IPS-20b (cell line): ENCODE measurements at regions not wholly inside any gene's neighbourhood (a gene's known extent, or its start where the extent isn't known, plus 50 kb on each side); places are given as distances from the start of the nearest gene placed in this dataset.

Source experiments
- H3K27ac ChIP-seq: one replicate; pipeline ENCODE4 v1.5.1; 2013; ENCODE audit warnings: low read length
- H3K27me3 ChIP-seq: 2 replicates; pipeline ENCODE4 v1.6.1; 2013; ENCODE audit warnings: mild to moderate bottlenecking, low read length, inconsistent platforms; ENCODE audit not compliant: insufficient read depth
- H3K36me3 ChIP-seq: 2 replicates; pipeline ENCODE4 v1.6.1; 2013; ENCODE audit warnings: low read depth, mild to moderate bottlenecking, inconsistent platforms, low read length, moderate library complexity; ENCODE audit not compliant: insufficient read depth
- H3K4me1 ChIP-seq: 2 replicates; pipeline ENCODE4 v1.6.1; 2013; ENCODE audit warnings: mild to moderate bottlenecking, control low read depth, inconsistent platforms, low read length, moderate library complexity; ENCODE audit not compliant: insufficient read depth
- H3K4me3 ChIP-seq: 2 replicates; pipeline ENCODE4 v1.5.1; 2013; ENCODE audit warnings: mild to moderate bottlenecking, low read length, inconsistent platforms
- H3K9ac ChIP-seq: 2 replicates; pipeline ENCODE4 v1.6.1; 2013; ENCODE audit warnings: low read depth, mild to moderate bottlenecking, inconsistent platforms, low read length, moderate library complexity
- H3K9me3 ChIP-seq: 2 replicates; pipeline ENCODE4 v1.6.1; 2013; ENCODE audit warnings: mild to moderate bottlenecking, low read depth, low read length, inconsistent platforms; ENCODE audit not compliant: insufficient read depth

DNA sequence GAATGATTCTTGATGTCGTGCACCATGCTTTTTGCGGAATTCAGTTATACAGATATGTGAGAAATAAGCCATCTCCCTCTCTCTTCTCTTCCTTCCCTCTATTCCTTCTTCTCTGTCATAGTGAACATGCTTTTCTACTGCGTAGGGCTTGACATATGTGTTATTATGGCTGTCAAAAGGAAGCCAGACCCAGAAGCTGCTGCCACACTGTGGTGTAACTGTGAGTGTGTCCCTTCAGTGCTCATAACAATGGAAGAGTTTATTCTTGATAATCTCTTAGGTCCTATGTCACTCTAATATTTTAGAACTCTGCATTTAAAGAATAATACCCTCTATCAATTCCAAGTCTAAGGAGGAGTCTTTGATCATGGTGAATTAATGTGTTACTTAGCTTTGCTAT lies 208.9 kb upstream of the TMTC4 start:
- no peak overlapping the region for H3K4me3 ChIP-seq
- H3K9me3 ChIP-seq, result no peaks in the 10 kb centered on the region
- H3K9ac ChIP-seq, result no peak overlapping the region
- H3K4me1 ChIP-seq, result no peaks in the 10 kb centered on the region
- H3K27ac ChIP-seq, result no peak overlapping the region
- H3K27me3 ChIP-seq, result no peaks in the 10 kb centered on the region
- H3K36me3 ChIP-seq, result no peaks in the 10 kb centered on the region

- H3K27me3 ChIP-seq, result no peaks in the 10 kb centered on the region
- H3K27ac ChIP-seq, result no peak overlapping the region
- H3K9me3 ChIP-seq, result peaks cover 3% of the 10 kb centered on the region
- H3K4me3 ChIP-seq, result no peak overlapping the region
- H3K4me1 ChIP-seq, result no peaks in the 10 kb centered on the region
- no peak overlapping the region for H3K9ac ChIP-seq
- H3K36me3 ChIP-seq, result no peaks in the 10 kb centered on the region
Measured at GRCh38 chr13:100881291-100881864, 206.8 kb upstream of the TMTC4 start.

- Histone ChIP-seq H3K27ac (no peak overlapping the region), H3K4me3 (no peak overlapping the region), H3K36me3 (no peaks in the 10 kb centered on the region), H3K27me3 (no peaks in the 10 kb centered on the region), H3K4me1 (no peaks in the 10 kb centered on the region), H3K9ac (no peak overlapping the region), H3K9me3 (peaks cover 7% of the 10 kb centered on the region)
Measured at GRCh38 chr13:100880166-100880565, 205.6 kb upstream of the TMTC4 start.

DNA sequence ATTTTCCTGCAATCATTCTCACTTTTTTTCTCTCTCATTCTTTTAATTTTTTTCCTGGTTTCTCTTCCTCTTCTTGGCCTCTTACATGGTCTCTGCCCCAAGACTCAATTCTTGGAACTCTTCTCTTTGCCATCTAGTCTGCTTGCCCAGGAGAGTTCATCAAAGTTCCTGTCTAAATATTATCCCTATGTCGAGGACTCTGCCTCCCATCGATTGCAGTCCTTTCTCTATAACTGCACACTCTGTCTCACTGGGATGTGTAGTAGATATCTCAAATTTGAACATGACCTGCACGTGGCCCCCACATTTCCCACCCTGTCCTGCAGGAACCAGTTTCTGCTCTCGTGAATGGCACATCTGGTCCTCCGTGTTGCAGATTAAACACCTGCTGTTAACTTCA lies 204.7 kb upstream of the TMTC4 start:
- no peaks in the 10 kb centered on the region for H3K27me3 ChIP-seq
- no peaks in the 10 kb centered on the region for H3K36me3 ChIP-seq
- H3K9me3 ChIP-seq, result peaks cover 7% of the 10 kb centered on the region
- no peak overlapping the region for H3K4me3 ChIP-seq
- no peak overlapping the region for H3K27ac ChIP-seq
- H3K9ac ChIP-seq, result no peak overlapping the region
- H3K4me1 ChIP-seq, result no peaks in the 10 kb centered on the region

GRCh38 chr13:100876044-100876403 lies 201.4 kb upstream of the TMTC4 start:
- no peak overlapping the region for H3K4me3 ChIP-seq
- no peak overlapping the region for H3K9ac ChIP-seq
- H3K9me3 ChIP-seq, result peaks cover 7% of the 10 kb centered on the region
- H3K27me3 ChIP-seq, result no peaks in the 10 kb centered on the region
- H3K36me3 ChIP-seq, result no peaks in the 10 kb centered on the region
- H3K4me1 ChIP-seq, result no peaks in the 10 kb centered on the region
- no peak overlapping the region for H3K27ac ChIP-seq

DNA sequence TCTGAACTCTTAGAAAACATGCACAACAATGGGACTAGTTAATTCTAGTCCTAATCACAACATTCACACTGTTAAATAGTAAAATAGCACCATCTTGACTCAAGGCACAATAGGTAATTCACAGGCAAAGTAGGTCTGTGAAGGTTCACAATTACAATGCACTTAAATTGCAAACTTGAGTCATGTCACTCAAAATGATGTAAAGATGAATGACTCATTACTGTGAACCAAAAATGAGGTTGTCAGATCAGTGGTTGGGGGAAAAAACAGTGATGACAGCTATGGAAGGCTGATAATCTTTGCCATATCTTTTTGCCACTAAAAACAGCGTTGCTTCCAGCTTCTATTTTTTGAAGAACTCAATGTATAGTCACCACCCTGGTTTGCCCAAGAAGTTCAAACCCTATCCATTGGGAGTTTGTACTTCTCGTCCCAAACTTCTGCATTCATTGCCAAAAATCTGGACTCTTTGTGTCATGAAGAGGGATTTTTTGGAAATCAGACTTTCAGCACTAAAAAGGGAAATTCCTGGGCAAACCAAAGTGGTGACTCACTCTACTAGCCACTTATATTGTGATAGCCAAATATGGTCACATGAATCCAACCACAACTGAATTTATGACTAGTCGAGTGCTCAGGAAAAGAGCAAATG lies 200.9 kb upstream of the TMTC4 start:
- Histone ChIP-seq H3K9ac (no peak overlapping the region), H3K4me3 (no peak overlapping the region), H3K36me3 (no peaks in the 10 kb centered on the region), H3K4me1 (no peaks in the 10 kb centered on the region), H3K27ac (no peak overlapping the region), H3K9me3 (peaks cover 7% of the 10 kb centered on the region), H3K27me3 (no peaks in the 10 kb centered on the region)

- no peaks in the 10 kb centered on the region for H3K36me3 ChIP-seq
- no peak overlapping the region for H3K4me3 ChIP-seq
- H3K9ac ChIP-seq, result no peak overlapping the region
- no peaks in the 10 kb centered on the region for H3K4me1 ChIP-seq
- no peaks in the 10 kb centered on the region for H3K27me3 ChIP-seq
- H3K27ac ChIP-seq, result no peak overlapping the region
- H3K9me3 ChIP-seq, result peaks cover 7% of the 10 kb centered on the region
Measured at GRCh38 chr13:100872761-100873160, 198.2 kb upstream of the TMTC4 start.

GRCh38 chr13:100870898-100871297 lies 196.3 kb upstream of the TMTC4 start:
- peaks cover 8% of the 10 kb centered on the region; the same call in 1 of the 2 replicates for H3K9me3 ChIP-seq
- no peaks in the 10 kb centered on the region for H3K27me3 ChIP-seq
- no peak overlapping the region for H3K4me3 ChIP-seq
- no peaks in the 10 kb centered on the region for H3K36me3 ChIP-seq
- H3K9ac ChIP-seq, result no peak overlapping the region
- no peaks in the 10 kb centered on the region for H3K4me1 ChIP-seq
- H3K27ac ChIP-seq, result no peak overlapping the region

DNA sequence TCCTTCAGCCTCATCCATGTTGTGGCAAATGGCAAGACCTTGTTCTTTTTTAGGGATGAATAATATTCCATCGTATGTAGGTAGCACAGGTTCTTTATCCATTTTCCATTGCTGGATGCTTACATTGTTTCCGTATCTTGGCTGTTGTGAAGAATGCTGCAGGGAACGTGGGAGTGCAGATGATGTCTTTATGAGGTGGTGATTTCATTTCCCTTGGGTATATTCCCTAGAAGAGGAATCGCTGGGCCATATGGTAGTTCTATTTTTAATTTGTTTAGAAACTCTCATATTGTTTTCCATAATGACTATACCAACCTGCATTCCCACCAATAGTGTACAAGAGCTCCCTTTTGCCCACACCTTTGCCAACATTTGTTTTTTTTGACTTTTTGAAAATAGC lies 186.3 kb upstream of the TMTC4 start:
- H3K27ac ChIP-seq, result no peak overlapping the region
- no peaks in the 10 kb centered on the region for H3K36me3 ChIP-seq
- no peaks in the 10 kb centered on the region for H3K4me1 ChIP-seq
- H3K27me3 ChIP-seq, result no peaks in the 10 kb centered on the region
- peaks cover 3% of the 10 kb centered on the region; the same call in 1 of the 2 replicates for H3K9me3 ChIP-seq
- no peak overlapping the region for H3K4me3 ChIP-seq
- H3K9ac ChIP-seq, result no peak overlapping the region

DNA sequence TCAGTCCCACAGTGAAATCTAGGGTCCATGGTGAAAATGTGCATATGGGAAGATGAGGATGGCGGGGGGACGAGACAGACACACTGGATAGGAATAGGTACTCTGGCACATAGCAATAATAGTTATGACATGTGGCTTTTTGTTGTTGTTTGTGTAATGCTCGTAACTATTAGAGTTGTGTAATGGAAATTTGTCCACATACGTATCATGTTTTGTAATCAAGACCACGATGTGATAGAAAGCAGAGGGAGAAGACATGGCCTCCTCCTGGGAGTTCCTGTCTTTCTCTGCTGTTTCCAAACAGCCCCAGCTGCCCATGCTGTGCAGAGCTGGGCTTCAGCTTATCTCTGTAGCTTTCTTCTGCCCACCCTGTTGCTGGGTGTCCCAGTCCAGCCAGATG lies 185.3 kb upstream of the TMTC4 start:
- no peaks in the 10 kb centered on the region for H3K36me3 ChIP-seq
- H3K27ac ChIP-seq, result no peak overlapping the region
- H3K4me3 ChIP-seq, result no peak overlapping the region
- H3K9me3 ChIP-seq, result no peaks in the 10 kb centered on the region
- no peaks in the 10 kb centered on the region for H3K27me3 ChIP-seq
- no peak overlapping the region for H3K9ac ChIP-seq
- no peaks in the 10 kb centered on the region for H3K4me1 ChIP-seq

- H3K4me3 ChIP-seq, result no peak overlapping the region
- no peak overlapping the region for H3K9ac ChIP-seq
- H3K9me3 ChIP-seq, result no peaks in the 10 kb centered on the region
- H3K36me3 ChIP-seq, result no peaks in the 10 kb centered on the region
- no peaks in the 10 kb centered on the region for H3K27me3 ChIP-seq
- no peak overlapping the region for H3K27ac ChIP-seq
- peaks cover 11% of the 10 kb centered on the region; the same call in 1 of the 2 replicates for H3K4me1 ChIP-seq
Measured at GRCh38 chr13:100855151-100855550, 180.6 kb upstream of the TMTC4 start.

GRCh38 chr13:100854006-100854405 lies 179.4 kb upstream of the TMTC4 start:
- Histone ChIP-seq H3K27ac (no peak overlapping the region), H3K4me1 (peaks cover 11% of the 10 kb centered on the region; the same call in 1 of the 2 replicates), H3K36me3 (no peaks in the 10 kb centered on the region), H3K9me3 (0 out of 2 replicates have a peak, but pooled peaks cover 5% of the 10 kb centered on the region), H3K4me3 (no peak overlapping the region), H3K27me3 (no peaks in the 10 kb centered on the region), H3K9ac (no peak overlapping the region)
